A673 (cell line): ENCODE measurements at regions not wholly inside any gene's neighbourhood (a gene's known extent, or its start where the extent isn't known, plus 50 kb on each side); places are given as distances from the start of the nearest gene placed in this dataset.

ENCODE experiments used
- BruUV-seq: library from RNA; stranded (reverse); fragments of 400-500 nt; replicated peaks from 2 replicates; lab custom pipeline; 2021; lab: Mats Ljungman, UMichigan
- CTCF ChIA-PET: fragments of 300-600 bp; sonication (Branson Sonifier 250); formaldehyde crosslinking; loops from one replicate; lab custom pipeline; 2022; ENCODE audit warnings: antibody characterized with exemption; lab: Charles Lee
- POLR2A ChIA-PET: fragments of 300-600 bp; sonication (Branson Sonifier 250); formaldehyde crosslinking; loops from one replicate; lab custom pipeline; 2022; ENCODE audit warnings: antibody characterized with exemption; ENCODE audit not compliant: low non-redundant PET; lab: Charles Lee
- DNase-seq: peaks from one replicate; pipeline ENCODE4 v3.0.0-alpha.2; 2015; ENCODE audit warnings: low spot score
- H3K27ac ChIP-seq: fragments of 200-600 bp; sonication (generic); 2 replicates; pipeline ENCODE4 v1.5.1; 2016; ENCODE audit warnings: mixed run types, low read depth, mild to moderate bottlenecking, mixed read lengths, antibody characterized with exemption, low read length; ENCODE audit not compliant: poor library complexity, severe bottlenecking
- H3K27me3 ChIP-seq: fragments of 200-600 bp; sonication (generic); replicated peaks from 2 replicates; pipeline ENCODE4 v1.6.1; 2017; ENCODE audit warnings: mixed run types, low read depth, mild to moderate bottlenecking, mixed read lengths, antibody characterized with exemption, low read length; ENCODE audit not compliant: insufficient read depth, poor library complexity
- H3K36me3 ChIP-seq: fragments of 200-600 bp; sonication (generic); 2 replicates; pipeline ENCODE4 v1.6.1; 2016; ENCODE audit warnings: mixed run types, mild to moderate bottlenecking, mixed read lengths, antibody characterized with exemption, low read length; ENCODE audit not compliant: insufficient read depth, poor library complexity, severe bottlenecking
- H3K4me1 ChIP-seq: fragments of 200-600 bp; sonication (generic); 2 replicates; pipeline ENCODE4 v1.6.1; 2017; ENCODE audit warnings: mixed run types, mild to moderate bottlenecking, mixed read lengths, antibody characterized with exemption, low read length; ENCODE audit not compliant: insufficient read depth, poor library complexity, severe bottlenecking
- H3K4me3 ChIP-seq: fragments of 200-600 bp; sonication (generic); 2 replicates; pipeline ENCODE4 v1.5.1; 2016; ENCODE audit warnings: low read depth, mixed run types, mild to moderate bottlenecking, mixed read lengths, low read length; ENCODE audit not compliant: poor library complexity, severe bottlenecking
- H3K9me3 ChIP-seq: fragments of 200-600 bp; sonication (generic); 2 replicates; pipeline ENCODE4 v1.6.1; 2016; ENCODE audit warnings: mixed run types, low read depth, mild to moderate bottlenecking, mixed read lengths, antibody characterized with exemption, low read length; ENCODE audit not compliant: poor library complexity, severe bottlenecking
- EZH2 ChIP-seq: fragments of 200-600 bp; sonication (generic); IDR thresholded peaks from 2 replicates; pipeline ENCODE4 v1.6.1; 2017; ENCODE audit warnings: borderline replicate concordance, low read depth, mild to moderate bottlenecking, mixed read lengths, antibody characterized with exemption, low read length; ENCODE audit not compliant: poor library complexity, severe bottlenecking
- intact Hi-C: fragments of 100-400 bp; cut with micrococcal nuclease; formaldehyde crosslinking; loops from one replicate; pipeline ENCODE4 v1.10.0; 2022; ENCODE audit not compliant: unreplicated experiment
- TF ChIP-seq, protein P1 (sequence below): fragments of 300-800, 200-600 bp; sonication (generic); conservative IDR thresholded peaks from 2 replicates; pipeline ENCODE4 v1.5.1; 2017; ENCODE audit warnings: low read depth, mild to moderate bottlenecking, antibody characterized with exemption, low read length, moderate library complexity, mixed read lengths

DNA sequence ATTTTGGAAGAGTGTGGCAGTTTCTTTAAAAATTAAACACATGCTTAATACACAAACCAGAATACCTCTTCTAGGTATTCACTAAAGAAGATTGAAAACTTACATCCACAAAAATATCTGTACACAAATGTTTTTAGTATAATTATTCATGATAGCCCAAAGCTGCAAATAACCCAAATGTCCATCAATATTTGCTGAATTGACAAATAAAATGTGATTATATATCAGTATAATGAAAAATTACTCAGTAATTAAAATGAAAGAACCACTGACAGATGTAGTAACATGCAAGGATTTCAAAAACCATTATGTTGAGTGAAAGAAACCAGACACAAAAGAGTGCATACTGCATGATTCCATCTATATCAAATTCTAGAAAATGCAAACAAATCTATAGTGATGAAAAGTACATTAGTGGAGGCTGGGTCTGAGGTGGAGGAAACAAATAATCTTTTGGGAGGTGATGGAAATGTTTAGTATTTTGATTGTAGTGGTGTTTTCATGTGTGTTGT is 94.8 kb downstream of the QPCT start:
- BruUV-seq: no TSS peak
- Histone ChIP-seq H3K9me3 (no peaks in the 10 kb centered on the region), H3K36me3 (no peaks in the 10 kb centered on the region), H3K4me1 (no peaks in the 10 kb centered on the region), H3K27me3 (no peaks in the 10 kb centered on the region), H3K27ac (no peak overlapping the region), H3K4me3 (no peak overlapping the region)
- DNase-seq: no peak
- TF ChIP-seq, protein P1, sequence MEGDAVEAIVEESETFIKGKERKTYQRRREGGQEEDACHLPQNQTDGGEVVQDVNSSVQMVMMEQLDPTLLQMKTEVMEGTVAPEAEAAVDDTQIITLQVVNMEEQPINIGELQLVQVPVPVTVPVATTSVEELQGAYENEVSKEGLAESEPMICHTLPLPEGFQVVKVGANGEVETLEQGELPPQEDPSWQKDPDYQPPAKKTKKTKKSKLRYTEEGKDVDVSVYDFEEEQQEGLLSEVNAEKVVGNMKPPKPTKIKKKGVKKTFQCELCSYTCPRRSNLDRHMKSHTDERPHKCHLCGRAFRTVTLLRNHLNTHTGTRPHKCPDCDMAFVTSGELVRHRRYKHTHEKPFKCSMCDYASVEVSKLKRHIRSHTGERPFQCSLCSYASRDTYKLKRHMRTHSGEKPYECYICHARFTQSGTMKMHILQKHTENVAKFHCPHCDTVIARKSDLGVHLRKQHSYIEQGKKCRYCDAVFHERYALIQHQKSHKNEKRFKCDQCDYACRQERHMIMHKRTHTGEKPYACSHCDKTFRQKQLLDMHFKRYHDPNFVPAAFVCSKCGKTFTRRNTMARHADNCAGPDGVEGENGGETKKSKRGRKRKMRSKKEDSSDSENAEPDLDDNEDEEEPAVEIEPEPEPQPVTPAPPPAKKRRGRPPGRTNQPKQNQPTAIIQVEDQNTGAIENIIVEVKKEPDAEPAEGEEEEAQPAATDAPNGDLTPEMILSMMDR: no peak
- no peak for TF ChIP-seq EZH2
- CTCF ChIA-PET: no interaction called here
- intact Hi-C loops: no loop called here
- POLR2A ChIA-PET: no interaction called here

DNA sequence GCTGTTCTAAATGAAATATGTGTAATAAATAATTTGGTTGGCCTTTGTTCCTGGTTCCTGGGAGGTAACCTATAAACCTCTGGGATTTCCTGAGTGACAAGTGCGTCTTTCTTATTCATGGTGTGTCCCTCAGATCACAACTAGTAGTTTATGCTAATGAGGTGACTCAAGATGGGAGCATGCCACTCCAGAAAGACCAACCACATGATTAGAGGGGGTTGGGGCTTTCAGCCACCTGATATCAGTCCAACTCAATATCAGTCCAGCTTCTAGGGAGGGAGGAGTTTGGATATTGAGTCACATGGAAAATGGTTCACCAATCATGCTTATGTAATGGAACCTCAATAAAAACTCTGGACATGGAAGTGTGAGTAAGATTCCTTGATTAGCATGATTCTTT is 96.6 kb downstream of the QPCT start:
- H3K4me1 ChIP-seq: no peaks in the 10 kb centered on the region
- TF ChIP-seq, protein P1: no peak
- TF ChIP-seq EZH2: no peak
- POLR2A ChIA-PET: no interaction called here
- no peak overlapping the region for H3K27ac ChIP-seq
- intact Hi-C loops: no loop called here
- CTCF ChIA-PET: no interaction called here
- no TSS peak for BruUV-seq
- no peak overlapping the region for H3K4me3 ChIP-seq
- H3K36me3 ChIP-seq: no peaks in the 10 kb centered on the region
- H3K27me3 ChIP-seq: peaks cover 11% of the 10 kb centered on the region
- H3K9me3 ChIP-seq: no peaks in the 10 kb centered on the region
- peak; percentile 32 for DNase-seq

DNA sequence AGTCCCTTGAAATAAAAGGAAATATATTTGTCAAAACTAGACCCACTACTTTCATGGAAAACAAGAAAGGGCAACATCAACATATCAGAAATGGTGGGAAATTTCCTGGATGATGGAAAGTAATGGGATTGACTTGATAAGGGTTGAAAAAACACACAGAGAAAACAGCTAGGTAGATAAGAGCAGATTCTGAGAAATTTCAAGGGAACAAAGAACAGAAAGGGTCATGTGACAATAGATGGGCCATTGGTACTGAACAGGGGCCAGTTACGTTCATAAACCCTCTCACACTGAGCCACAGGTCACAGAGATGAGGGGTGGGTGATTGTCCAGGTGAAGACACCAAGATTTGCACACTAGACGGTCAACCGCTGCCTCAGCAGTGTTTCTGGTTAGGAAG is 98.7 kb downstream of the QPCT start:
- H3K4me1 ChIP-seq: no peaks in the 10 kb centered on the region
- H3K4me3 ChIP-seq: no peak overlapping the region
- H3K27me3 ChIP-seq: peaks cover 11% of the 10 kb centered on the region
- BruUV-seq: no TSS peak
- POLR2A ChIA-PET: no interaction called here
- CTCF ChIA-PET: no interaction called here
- intact Hi-C loops: no loop called here
- H3K9me3 ChIP-seq: no peaks in the 10 kb centered on the region
- no peak for DNase-seq
- TF ChIP-seq EZH2: no peak
- TF ChIP-seq, protein P1: no peak
- H3K27ac ChIP-seq: no peak overlapping the region
- no peaks in the 10 kb centered on the region for H3K36me3 ChIP-seq
